IMR-90 (cell line): ENCODE measurements at regions not wholly inside any gene's neighbourhood (a gene's known extent, or its start where the extent isn't known, plus 50 kb on each side); places are given as distances from the start of the nearest gene placed in this dataset.

ENCODE experiments used
- CTCF ChIP-seq: conservative IDR thresholded peaks from 2 replicates; pipeline ENCODE4 v1.5.1; 2012; ENCODE audit warnings: mild to moderate bottlenecking, low read depth, low read length, improper control_type of control experiment
- ELK1 ChIP-seq: fragments of 150-350 bp; IDR thresholded peaks from 2 replicates; pipeline ENCODE4 v1.6.1; 2016; ENCODE audit warnings: low read depth, mild to moderate bottlenecking, low read length, moderate library complexity, borderline replicate concordance
- FOS ChIP-seq: fragments of 150-350 bp; IDR thresholded peaks from 2 replicates; pipeline ENCODE4 v1.6.1; 2016; ENCODE audit warnings: low read depth, low read length
- MXI1 ChIP-seq: IDR thresholded peaks from 2 replicates; pipeline ENCODE4 v1.6.1; 2012; ENCODE audit warnings: low read depth, mild to moderate bottlenecking, low read length, moderate library complexity, borderline replicate concordance
- NFE2L2 ChIP-seq: fragments of 150-350 bp; IDR thresholded peaks from 2 replicates; pipeline ENCODE4 v1.6.1; 2016; ENCODE audit warnings: low read depth, mild to moderate bottlenecking, low read length
- POLR2A ChIP-seq: IDR thresholded peaks from 2 replicates; pipeline ENCODE4 v1.6.1; 2012; ENCODE audit warnings: mild to moderate bottlenecking, low read depth, low read length
- RCOR1 ChIP-seq: IDR thresholded peaks from 2 replicates; pipeline ENCODE4 v1.6.1; 2012; ENCODE audit warnings: mild to moderate bottlenecking, low read length, improper control_type of control experiment; ENCODE audit not compliant: insufficient replicate concordance

- TF ChIP-seq NFE2L2, result no peak
- TF ChIP-seq CTCF, result no peak
- no peak for TF ChIP-seq POLR2A
- no peak for TF ChIP-seq MXI1
- no peak for TF ChIP-seq RCOR1
- no peak for TF ChIP-seq ELK1
- no peak for TF ChIP-seq FOS
Observed at GRCh38 chr1:194818674-194819073, 1632.3 kb upstream of the B3GALT2 start.
